Fibroblast of upper back skin (primary cell): ENCODE measurements at regions not wholly inside any gene's neighbourhood (a gene's known extent, or its start where the extent isn't known, plus 50 kb on each side); places are given as distances from the start of the nearest gene placed in this dataset.
"Not testable (repeated sequence)": the region's sequence is repeated elsewhere in the genome, so short reads cannot be mapped to it uniquely, and the experiment has no call there.

Source experiments
- DNase-seq: peaks from one replicate; pipeline ENCODE4 v3.0.0-alpha.2; 2013

DNA sequence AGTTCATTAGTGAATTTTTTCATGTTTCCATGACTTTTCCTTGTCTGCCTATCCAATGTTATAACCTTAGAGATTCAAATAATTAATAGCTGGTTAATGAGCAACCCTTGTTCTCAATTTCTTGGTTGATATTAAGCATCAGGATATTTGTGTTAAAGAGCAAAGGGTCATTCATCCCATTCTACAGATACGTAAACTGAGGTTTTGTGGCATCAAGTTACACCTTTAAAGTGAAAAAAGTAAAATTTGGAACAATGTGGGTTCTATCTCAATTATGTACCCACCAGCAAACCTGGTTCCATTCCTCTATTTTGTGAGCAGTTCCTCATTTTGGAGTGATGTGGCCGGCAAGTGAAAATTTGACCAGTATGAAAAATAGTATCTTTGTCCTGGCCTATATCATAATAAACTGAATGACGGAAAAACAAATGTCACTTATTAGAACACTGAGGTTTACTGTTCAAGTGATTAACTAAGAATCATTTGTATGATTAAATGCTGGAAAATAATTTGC is 220.5 kb upstream of the ATP5MC3 start:
- DNase-seq = no peak

DNA sequence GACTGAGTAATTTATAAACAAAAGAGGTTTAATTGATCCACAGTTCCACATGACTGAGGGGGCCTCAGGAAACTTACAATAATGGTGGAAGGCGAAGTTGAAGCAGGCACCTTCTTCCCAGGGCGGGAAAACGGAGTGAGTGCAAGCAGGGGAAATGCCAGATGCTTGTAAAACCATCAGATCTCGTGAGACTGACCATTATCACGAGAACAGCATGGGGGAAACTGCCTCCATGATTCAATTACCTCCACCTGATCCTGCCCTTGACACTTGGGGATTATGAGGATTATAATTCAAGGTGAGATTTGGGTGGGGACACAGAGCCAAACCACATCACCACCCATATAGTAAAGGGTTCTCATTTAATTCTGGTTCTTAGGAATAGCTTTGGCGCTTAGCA is 219.5 kb upstream of the ATP5MC3 start:
- no peak for DNase-seq

DNA sequence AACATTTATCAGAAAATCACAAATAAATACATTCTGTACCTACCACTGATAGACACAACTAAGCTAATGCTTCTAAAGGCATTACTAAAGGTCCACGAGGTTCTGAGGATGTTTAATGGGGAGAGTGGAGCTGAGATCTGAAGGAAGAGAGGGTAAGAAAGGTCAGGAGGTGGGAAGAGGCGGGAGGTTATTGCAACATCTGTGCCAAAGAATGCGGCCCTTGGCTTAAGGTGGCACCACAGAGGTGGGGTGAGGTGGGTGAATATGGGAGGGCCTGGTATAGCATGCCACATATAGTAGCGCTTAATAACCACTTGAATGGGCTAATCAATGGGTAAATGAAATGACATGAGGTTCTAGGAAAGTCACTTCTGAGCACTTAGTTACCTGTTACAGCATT is 217.8 kb upstream of the ATP5MC3 start:
- DNase-seq = no peak

DNA sequence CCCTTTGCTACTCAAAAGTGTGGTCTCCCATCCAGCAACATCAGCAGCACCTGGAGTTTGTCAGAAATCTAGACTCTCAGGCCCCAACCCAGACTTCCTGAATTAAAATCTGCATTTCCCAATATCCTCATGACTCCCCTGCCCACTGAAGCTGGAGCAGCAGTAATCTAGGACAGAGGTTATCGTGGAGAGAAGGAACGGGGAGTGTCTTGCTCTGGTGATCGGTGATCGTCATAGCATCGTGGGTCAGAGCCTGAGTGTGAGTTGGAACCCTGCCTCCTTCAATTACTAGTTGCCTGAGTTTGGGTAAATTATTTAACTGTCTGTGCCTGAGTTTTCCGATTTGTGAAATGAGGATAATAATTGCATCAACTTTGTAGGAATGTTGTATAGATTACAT is 217.3 kb upstream of the ATP5MC3 start:
- no peak for DNase-seq

DNA sequence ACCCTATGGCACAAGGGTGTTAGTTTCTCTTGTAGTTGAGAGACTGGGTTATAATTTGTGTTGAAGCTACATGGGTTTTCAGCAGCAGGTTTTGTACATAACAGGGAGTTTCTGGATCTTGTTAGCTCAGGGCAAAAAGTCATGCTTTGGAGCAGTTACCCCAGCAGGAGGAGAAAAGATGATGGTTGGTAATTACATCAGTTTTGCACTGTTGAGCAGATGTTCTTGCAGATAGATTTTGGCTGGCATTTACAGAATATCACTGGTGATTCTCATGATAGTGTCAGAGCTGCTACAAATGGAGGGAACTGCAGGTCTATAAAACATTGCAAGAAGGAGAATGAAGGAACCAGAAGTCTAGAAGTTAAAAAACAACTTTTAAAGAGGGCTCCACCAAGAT is 215.2 kb upstream of the ATP5MC3 start:
- no peak for DNase-seq

DNA sequence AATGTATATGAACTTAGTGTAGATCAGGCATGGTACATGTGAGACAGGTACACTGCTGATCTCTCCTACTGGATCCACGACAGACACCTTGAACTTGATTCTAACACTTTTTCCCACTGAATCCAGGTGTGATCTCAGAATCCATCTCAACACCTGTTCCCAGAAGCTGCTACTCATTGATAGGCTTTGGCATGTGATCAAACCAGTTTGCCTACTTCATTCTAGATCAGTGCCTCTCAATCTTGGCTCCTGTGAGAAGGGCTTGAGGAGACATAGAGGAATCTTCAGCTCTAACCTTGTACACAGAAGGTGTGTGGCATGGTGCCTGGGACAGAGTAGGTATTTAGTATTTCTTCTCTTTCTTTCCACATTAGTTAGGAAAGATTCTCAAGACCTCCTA is 212.3 kb upstream of the ATP5MC3 start:
- DNase-seq = no peak

DNA sequence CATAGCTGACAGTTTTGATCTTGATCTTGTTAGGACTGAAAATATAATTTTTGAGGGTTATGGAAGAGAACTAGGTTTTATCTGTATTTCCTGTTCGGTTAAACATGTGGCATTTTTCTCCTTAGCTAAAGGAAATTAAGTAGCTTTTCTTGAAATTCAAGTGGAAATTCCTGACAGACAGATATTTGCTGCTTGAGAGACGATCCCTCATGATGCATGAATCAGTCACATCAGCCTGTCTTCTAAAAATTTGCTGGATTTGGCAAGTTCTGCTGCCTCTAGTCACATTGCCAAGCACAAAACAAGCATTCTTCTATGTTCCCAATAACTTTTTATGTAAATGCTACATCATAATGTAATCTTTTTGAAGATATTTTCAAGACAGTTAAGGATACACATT is 201.8 kb upstream of the ATP5MC3 start:
- no peak for DNase-seq

DNA sequence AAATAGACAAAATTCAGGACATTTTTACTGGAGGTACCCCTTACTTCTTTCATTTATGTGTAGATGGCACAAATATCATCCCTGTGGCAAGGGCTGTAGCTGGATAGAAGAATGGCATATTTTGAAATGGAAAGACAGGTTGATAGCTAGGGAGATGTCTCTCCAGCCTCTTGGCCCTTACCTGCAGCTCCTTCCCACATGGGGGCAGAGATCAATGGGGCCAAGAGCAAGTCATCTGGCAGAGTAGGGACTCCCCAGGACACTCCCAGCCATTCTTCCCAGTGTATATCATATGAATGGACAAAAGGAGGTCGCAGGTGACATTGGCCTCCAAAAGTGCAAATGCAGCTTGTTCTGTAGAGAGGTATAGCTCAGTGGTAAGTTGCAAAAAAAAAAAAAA is 192.2 kb upstream of the ATP5MC3 start:
- no peak for DNase-seq

DNA sequence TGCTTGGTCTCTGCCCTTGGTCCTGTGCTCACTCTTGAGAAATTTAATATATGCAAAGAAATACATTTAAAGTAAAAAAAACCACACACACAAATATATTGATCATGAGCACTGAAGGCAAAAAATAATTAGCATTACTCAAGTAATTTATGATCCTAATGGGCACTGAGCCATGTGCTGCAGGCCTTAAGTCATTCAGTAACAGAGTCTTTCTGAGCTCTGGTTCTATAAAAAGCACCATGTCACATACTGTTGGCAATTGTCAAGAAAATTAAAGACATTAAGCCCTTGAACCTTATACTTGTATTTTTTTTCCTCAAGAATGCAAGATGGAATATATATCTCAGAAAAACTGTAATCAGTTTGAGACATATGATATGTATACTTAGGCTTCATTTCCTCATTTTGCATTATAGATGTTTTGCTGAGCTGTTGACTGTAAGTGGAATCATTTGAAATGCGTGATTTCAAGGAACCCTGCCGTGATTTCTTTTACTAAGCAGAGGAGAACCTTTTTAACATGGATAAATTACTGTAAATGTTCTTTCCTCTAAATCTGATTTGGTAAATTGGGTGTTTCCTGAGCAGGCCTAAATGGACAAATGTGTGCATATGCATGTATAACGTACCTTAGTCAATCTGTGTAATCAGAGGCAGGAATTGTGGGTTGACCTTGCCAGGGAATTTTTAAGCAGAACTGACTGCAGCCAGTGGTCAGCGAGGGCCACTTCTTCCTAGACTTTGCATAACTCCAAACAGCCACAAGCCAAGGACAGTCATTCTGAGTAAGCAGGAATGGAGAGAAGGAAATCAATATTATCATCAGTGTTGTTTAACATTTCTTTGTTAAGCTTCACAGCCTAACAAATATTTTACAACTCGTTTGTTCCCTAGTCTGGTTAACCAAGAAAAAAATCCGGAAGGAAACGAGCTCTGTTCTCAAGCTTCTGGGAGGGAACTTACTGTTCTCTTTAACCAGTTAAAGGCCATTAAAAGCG is 191.5 kb upstream of the ATP5MC3 start:
- peak; percentile 16 for DNase-seq

DNA sequence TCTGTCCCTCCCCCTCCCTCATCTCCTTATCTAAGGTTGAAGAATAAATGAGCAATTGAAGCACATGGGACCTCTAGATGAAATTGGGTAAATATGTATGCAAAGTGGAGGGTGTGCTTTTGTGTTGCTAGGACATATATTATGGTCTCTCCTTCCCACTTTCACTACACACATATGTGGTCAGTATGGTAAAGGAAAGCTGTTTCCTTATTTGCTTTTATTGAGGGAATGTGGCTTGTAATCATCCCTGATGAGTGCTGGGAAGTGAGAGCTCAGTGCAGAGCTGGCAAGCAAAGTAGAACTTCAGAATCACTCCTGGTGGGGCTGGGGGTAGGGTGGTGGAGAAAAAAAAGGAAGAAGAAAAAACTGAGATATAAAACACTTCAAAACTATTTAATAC is 189.9 kb upstream of the ATP5MC3 start:
- no peak for DNase-seq

DNA sequence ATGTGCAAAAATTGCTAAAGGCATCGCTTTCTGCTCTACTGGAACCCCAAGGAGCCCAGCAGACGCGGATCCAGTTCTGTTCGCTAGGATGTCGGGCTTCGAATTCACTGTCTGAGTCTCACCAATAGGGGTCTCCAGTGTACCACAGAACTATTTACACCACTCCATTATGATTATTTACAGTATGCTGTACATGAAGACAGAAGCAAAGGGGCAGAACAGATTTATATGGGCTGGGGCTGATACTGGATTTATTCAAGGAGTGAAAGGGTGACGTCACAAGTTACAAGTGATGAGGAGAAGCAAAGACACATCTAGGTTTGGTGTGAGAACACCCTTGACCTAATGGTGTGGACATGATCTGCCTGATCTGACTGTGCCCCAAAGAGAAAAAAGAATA is 185.3 kb upstream of the ATP5MC3 start:
- peak; percentile 44 for DNase-seq

DNA sequence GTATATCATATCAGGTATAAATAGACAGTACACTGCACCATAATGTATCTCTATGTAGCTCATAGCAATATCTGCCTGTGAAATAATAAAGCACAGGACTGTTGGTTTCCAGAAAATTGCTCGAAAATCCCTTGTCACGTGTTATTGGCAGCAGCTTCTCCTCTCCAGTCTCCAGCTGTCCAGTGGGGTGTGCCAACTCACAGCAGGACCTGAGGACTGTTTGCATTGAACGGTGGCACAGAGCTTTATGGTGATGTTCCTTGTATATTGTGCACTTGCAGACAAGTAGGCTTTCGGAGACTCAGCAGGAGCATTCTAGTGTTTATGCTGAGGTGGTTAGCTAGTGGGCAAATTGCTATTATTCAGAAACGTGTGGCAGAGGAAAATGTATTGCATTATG is 182.2 kb upstream of the ATP5MC3 start:
- DNase-seq = no peak

DNA sequence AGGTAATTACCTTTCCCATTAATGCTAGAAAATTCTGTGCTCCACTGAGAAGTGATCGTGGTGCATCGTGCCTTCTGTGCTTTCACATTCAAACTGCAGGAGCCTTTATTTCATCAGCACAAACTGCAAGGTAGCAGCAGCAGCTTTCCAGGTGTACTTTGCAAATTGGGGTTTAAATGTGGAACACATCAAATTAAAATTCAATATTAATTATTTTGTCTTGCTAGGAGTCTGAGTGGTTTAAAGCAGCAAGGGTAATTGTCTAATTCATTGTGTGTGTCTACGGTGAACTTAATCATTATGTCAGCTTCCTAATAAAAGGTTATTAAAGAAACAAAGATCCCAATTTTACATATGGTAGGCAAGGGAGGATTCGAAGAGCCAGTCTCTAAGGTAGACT is 180.8 kb upstream of the ATP5MC3 start:
- DNase-seq = no peak

DNA sequence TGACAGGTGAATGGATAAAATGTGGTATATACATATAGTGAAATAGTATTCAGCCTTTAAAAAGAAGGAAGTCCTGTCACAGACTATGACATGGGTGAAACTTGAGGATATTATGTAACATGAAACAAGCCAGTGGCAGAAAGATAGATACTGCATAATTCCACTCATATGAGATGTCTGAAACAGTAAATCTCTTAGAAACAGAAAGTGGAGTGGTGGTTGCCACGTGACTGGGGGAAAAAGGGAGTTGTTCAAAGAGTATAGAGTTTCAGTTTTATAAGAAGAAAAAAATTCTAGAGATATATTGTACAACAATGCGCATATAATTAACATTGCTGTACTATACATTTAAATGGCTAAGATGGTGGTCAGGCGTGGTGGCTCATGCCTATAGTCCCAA is 178.2 kb upstream of the ATP5MC3 start:
- DNase-seq = no peak

DNA sequence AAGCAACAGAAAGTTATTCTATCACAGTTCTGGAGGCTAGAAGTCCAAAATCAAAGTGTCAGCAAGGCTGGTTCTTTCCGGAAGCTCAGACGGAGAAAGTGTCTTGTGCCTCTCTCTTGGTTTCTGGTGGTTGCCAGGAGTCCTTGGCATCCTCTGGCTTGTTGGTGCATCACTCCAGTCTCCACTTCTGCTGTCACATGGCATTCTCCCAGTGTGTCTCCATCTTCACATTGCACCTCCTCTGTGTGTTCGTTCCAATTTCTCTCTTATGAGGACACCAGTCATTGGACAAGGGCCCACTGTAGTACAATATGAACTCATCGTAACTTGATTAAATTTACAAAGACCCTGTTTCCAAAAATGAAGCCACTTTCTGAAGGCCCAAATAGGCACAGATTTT is 175.4 kb upstream of the ATP5MC3 start:
- no peak for DNase-seq

DNA sequence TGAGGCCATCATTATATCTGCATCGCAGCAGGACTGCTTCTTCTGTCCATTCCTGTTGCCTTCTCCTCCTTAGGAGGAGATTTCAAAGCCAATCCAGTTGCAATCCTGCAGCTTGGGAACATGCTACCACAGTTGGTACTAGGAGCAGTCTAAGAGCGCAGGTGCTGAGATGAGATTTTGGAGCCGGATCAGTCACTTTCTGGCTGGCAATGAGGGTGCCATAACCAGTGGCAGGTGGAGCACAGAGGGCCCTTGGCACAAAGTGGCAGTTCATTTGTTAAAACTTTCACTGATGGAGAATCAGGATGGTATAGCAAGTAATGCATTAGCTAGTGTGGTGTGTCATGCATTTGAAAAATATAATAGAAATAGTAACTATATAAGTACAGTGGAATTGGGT is 173.7 kb upstream of the ATP5MC3 start:
- no peak for DNase-seq

DNA sequence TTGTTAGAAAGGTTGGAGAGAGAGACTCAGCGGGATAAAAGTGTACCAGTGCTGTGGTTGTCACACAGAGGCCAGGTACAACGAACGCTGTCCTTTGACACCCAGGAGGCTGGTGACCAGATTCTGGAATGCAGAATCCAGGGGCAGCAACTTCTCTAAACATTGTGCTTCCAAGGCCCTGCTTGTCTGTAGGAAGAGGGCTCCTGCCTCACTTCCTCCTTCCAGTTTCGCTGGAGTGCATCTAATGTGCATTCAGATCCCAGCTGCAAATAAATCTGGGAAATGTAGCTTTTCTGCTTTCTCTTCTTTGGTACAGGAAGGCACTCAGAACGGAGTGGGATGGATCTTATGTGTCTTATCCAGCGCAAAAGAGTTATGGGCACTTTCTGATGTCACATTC is 171.8 kb upstream of the ATP5MC3 start:
- no peak for DNase-seq

DNA sequence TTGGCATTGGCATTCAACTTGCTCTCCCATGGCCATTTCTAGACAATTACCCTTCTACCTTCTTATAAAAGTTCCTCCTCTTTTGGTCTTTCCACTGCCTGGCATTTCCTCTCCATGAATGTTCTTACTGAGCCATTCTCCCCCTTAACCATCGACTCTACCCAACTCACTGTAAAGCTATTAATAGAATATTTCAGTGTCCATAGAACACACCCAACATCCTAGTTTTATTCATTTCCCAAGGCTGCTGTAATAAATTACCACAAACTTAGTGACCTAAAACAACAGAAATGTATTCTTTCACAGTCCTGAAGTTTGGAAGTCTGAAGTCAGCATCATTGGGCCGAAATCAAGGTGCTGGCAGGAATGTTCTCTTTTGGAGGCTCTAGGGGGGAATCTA is 170.0 kb upstream of the ATP5MC3 start:
- no peak for DNase-seq

DNA sequence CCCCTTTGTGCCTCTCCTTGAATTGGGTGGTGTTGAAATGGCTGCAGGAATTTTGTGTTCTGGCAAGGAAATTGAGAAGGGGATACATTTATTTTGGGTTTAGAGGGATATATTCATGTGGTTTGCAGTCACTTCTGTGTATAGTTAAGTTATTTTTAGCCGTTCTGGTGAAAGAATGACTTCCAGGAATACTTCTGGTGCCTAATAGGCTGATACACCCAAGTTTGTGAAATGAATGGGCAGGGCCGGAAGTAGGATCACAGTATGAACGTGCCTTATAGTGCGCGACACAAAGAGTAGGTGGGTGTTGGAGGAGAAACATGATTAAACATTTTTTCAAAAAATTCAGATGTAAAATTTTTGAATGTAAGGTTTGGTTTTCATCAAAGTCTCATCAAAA is 168.6 kb upstream of the ATP5MC3 start:
- no peak for DNase-seq

DNA sequence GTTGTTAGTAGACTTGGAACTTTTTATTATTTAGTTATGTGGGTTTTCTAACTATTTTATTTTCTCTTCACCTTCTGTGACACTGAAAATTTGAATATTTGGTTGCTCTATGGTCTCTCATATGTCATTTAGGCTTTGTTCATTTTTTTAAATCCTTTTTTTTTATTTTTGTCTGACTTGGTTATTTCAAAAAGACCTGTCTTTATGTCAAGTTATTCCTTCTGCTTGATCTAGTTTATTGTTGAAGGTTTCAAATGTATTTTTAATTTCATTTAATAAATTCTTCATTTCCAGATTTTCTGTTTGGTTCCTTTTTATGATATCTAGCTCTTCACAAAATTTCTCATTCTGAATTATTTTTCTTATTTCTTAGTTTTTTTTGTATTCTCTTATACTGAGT is 160.6 kb upstream of the ATP5MC3 start:
- no peak for DNase-seq

DNA sequence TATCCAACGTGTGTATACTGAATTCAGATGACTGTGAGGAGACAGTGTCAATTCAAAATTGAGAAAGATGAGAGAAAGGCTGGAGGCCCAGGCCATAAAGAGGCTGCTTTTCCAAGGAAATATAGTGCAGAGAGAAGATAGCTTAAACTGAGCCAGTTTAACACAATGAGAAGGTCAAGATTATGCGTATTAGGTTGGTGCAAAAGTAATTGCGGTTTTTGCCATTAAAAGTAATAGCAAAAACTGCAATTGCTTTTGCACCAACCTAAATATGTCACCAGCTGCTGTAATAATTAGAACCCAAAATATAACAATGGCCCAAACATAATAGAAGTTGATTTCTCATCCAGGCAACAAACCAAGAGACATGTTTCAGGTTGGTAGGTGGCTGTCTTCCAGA is 148.7 kb upstream of the ATP5MC3 start:
- no peak for DNase-seq

DNA sequence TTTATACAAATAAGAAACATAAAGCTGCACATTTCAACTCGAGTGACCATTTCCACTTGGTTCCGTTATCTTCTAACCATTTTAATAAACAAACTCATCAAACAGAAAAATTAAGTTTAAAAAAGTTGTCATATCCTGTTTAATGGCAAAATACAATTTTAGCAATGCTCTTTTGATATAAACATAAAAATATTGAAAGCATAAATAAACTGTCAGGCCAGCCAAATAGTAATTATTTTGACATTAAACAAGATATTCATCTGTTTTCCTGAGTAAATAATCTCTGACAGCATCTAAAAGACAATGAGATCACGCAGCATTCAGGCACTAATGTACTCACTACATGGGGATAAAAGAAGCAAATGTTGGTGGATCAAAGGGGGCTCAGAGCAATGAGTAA is 145.3 kb upstream of the ATP5MC3 start:
- DNase-seq = no peak

DNA sequence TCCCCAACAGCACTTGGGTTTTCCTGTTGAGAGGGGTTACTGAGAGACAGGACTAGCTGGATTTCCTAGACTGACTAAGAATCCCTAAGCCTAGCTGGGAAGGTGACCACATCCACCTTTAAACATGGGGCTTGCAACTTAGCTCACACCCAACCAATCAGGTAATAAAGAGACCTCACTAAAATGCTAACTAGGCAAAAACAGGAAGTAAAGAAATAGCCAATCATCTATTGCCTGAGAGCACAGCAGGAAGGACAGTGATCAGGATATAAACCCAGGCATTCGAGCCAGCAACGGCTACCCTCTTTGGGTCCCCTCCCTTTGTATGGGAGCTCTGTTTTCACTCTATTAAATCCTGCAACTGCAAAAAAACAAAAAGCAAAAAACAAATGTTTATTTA is 144.7 kb upstream of the ATP5MC3 start:
- not testable (repeated sequence) for DNase-seq

DNA sequence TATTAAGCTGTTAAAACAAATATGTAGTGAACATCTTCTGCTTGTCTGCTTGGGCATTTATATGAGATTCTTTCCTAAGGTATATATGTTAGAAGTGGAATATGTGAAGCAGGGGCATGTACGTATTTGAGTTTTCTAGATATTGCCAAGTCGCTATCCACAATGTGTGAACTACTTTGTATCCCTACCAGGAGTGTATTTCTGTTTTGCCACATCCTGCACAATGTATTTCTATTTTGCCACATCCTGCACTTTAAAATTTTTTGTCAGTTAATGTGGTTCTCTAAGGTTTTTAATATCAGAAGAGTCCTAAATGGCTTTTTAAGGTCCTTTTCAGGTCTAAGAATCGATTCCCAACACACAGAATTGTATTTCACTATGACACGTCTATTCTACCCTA is 141.7 kb upstream of the ATP5MC3 start:
- DNase-seq = no peak

DNA sequence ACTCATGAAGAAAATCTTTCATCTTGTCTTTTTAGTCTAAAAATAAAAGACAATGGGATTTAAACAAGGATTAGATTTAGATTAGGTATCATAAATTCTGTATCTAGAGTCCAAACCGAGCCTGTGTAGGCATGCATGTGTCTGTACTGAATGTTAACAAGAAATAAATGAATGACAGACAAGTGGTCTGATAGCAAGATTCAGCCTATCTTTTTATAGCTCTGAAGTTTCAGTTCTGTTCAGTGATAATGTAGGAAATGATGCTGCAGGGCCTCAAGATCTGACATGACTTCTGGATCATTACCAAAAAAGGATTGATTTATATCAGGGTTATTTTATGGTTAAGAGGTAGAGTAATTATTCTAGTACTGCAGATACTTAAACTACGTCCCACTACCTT is 137.0 kb upstream of the ATP5MC3 start:
- DNase-seq = no peak
